Progenitor cell of endocrine pancreas (in vitro differentiated cells): ENCODE measurements at regions not wholly inside any gene's neighbourhood (a gene's known extent, or its start where the extent isn't known, plus 50 kb on each side); places are given as distances from the start of the nearest gene placed in this dataset.

Source experiments
- DNase-seq: peaks from one replicate; pipeline ENCODE4 v3.0.0; 2021; ENCODE audit warnings: low spot score; ENCODE audit not compliant: unreplicated experiment
- H3K27ac Mint-ChIP-seq: 2 replicates; pipeline ENCODE4 v1.8.0; 2021; ENCODE audit warnings: mild to moderate bottlenecking, moderate library complexity, mixed read lengths
- H3K27me3 Mint-ChIP-seq: 2 replicates; pipeline ENCODE4 v1.8.0; 2021; ENCODE audit warnings: mixed read lengths
- H3K36me3 Mint-ChIP-seq: 2 replicates; pipeline ENCODE4 v1.8.0; 2022; ENCODE audit warnings: mixed read lengths; ENCODE audit not compliant: insufficient read depth
- H3K4me1 Mint-ChIP-seq: 2 replicates; pipeline ENCODE4 v1.8.0; 2021; ENCODE audit warnings: low read depth, mixed read lengths
- H3K4me3 Mint-ChIP-seq: 2 replicates; pipeline ENCODE4 v1.8.0; 2021; ENCODE audit warnings: low read depth, mild to moderate bottlenecking, moderate library complexity, mixed read lengths
- H3K9me3 Mint-ChIP-seq: 2 replicates; pipeline ENCODE4 v1.8.0; 2021; ENCODE audit warnings: low read depth, mixed read lengths
- CTCF ChIP-seq: fragments of 200-600 bp; sonication (generic); IDR thresholded peaks from one replicate; pipeline ENCODE4 v1.5.0; 2021; ENCODE audit warnings: antibody characterized with exemption, mild to moderate bottlenecking; ENCODE audit not compliant: unreplicated experiment

DNA sequence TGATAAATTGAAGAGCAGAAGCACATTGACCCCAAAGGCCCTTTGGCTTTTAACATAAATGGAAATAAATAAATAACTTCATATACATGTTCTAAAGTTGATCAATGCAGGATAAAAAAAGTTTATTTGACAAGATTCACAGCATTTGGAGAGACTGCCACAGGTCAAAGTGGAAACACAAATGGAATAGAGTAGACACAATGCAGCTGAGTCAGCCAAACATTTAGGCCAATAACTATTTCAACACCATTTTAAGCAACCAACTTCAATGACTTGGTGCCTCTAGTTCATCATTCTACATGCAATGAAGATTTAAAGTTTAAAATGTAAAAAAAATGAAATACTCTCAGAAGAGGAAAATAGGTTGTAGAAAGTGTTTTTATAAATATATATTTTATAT, 365.2 kb downstream of the FAT4 start:
- Mint-ChIP-seq H3K27ac (no peak overlapping the region), H3K4me1 (peaks cover 3% of the 10 kb centered on the region), H3K4me3 (no peak overlapping the region), H3K9me3 (peaks cover 3% of the 10 kb centered on the region), H3K27me3 (no peaks in the 10 kb centered on the region), H3K36me3 (no peaks in the 10 kb centered on the region)
- DNase-seq: no peak
- TF ChIP-seq CTCF: no peak

GRCh38 chr4:125681240-125681639, 366.5 kb downstream of the FAT4 start:
- peaks cover 3% of the 10 kb centered on the region for H3K4me1 Mint-ChIP-seq
- TF ChIP-seq CTCF: no peak
- H3K4me3 Mint-ChIP-seq: no peak overlapping the region
- H3K27ac Mint-ChIP-seq: no peak overlapping the region
- H3K9me3 Mint-ChIP-seq: peaks cover 4% of the 10 kb centered on the region
- H3K27me3 Mint-ChIP-seq: no peaks in the 10 kb centered on the region
- no peak for DNase-seq
- no peaks in the 10 kb centered on the region for H3K36me3 Mint-ChIP-seq

- peaks cover 4% of the 10 kb centered on the region for H3K9me3 Mint-ChIP-seq
- no peaks in the 10 kb centered on the region for H3K27me3 Mint-ChIP-seq
- H3K36me3 Mint-ChIP-seq: no peaks in the 10 kb centered on the region
- DNase-seq: no peak
- peaks cover 3% of the 10 kb centered on the region for H3K4me1 Mint-ChIP-seq
- H3K27ac Mint-ChIP-seq: no peak overlapping the region
- H3K4me3 Mint-ChIP-seq: no peak overlapping the region
- TF ChIP-seq CTCF: no peak
Measured at GRCh38 chr4:125682730-125683129, 368.0 kb downstream of the FAT4 start.

GRCh38 chr4:125688841-125689240, 374.1 kb downstream of the FAT4 start:
- H3K9me3 Mint-ChIP-seq: peaks cover 4% of the 10 kb centered on the region
- H3K4me1 Mint-ChIP-seq: peaks cover 7% of the 10 kb centered on the region
- no peaks in the 10 kb centered on the region for H3K36me3 Mint-ChIP-seq
- TF ChIP-seq CTCF: no peak
- no peak overlapping the region for H3K27ac Mint-ChIP-seq
- H3K27me3 Mint-ChIP-seq: no peaks in the 10 kb centered on the region
- no peak for DNase-seq
- no peak overlapping the region for H3K4me3 Mint-ChIP-seq

DNA sequence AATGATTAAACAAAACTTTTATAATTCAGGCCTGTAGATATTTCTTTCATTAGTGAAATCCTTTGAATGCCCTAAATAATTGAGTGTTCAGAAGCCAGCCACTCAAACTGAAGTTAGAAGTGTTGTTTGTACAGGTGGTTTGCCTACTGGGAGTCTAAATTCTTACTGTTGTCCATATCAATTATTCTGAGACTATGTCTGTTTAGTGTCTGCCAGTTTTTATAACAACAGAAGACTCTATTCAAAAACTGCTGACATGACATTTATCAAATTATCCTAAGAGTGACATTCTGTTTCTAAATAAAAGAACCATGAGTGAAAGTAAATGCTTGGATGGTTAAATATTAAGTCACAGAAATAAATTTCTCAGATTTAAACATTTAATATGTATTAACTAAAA, 375.1 kb downstream of the FAT4 start:
- Mint-ChIP-seq H3K9me3 (peaks cover 4% of the 10 kb centered on the region), H3K36me3 (no peaks in the 10 kb centered on the region), H3K27me3 (no peaks in the 10 kb centered on the region), H3K4me3 (no peak overlapping the region), H3K27ac (no peak overlapping the region), H3K4me1 (peaks cover 7% of the 10 kb centered on the region)
- TF ChIP-seq CTCF: no peak
- no peak for DNase-seq
